ENCODE measurements at regions not wholly inside any gene's neighbourhood (a gene's known extent, or its start where the extent isn't known, plus 50 kb on each side); places are given as distances from the start of the nearest gene placed in this dataset.

DNA sequence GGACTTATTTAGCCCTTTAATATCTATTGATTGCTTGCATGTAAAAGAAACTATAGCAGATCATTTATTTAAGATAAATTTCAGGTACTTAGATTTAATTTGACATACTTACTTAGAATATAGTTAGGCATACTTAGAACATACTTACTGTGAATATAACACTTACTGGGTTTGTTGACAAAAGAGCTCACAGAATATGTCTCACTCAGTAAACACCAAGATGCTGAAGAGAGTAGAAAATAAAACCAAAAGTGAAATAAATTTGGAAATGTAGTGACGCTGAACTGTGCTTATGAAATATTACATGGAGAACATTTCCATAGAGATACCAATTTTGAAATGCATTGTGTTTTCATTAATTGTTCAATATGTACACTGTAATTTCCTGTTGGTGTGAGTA lies 615.4 kb upstream of the MAN1A1 start:
- Histone ChIP-seq H3K27ac (no peak overlapping the region), H3K27me3 (no peaks in the 10 kb centered on the region), H3K4me1 (ENCODE audit: low read depth) (no peaks in the 10 kb centered on the region), H3K36me3 (no peaks in the 10 kb centered on the region), H3K4me3 (no peak overlapping the region), H3K9me3 (ENCODE audit: low read depth) (no peaks in the 10 kb centered on the region)
- no peak for DNase-seq (ENCODE audit: low read depth in 1 of 2, low spot score in 1 of 2)
- TF ChIP-seq, protein P1, sequence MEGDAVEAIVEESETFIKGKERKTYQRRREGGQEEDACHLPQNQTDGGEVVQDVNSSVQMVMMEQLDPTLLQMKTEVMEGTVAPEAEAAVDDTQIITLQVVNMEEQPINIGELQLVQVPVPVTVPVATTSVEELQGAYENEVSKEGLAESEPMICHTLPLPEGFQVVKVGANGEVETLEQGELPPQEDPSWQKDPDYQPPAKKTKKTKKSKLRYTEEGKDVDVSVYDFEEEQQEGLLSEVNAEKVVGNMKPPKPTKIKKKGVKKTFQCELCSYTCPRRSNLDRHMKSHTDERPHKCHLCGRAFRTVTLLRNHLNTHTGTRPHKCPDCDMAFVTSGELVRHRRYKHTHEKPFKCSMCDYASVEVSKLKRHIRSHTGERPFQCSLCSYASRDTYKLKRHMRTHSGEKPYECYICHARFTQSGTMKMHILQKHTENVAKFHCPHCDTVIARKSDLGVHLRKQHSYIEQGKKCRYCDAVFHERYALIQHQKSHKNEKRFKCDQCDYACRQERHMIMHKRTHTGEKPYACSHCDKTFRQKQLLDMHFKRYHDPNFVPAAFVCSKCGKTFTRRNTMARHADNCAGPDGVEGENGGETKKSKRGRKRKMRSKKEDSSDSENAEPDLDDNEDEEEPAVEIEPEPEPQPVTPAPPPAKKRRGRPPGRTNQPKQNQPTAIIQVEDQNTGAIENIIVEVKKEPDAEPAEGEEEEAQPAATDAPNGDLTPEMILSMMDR (IDR thresholded peaks at IDR 0.05; ENCODE audit: low read depth, low read length) = no peak

DNA sequence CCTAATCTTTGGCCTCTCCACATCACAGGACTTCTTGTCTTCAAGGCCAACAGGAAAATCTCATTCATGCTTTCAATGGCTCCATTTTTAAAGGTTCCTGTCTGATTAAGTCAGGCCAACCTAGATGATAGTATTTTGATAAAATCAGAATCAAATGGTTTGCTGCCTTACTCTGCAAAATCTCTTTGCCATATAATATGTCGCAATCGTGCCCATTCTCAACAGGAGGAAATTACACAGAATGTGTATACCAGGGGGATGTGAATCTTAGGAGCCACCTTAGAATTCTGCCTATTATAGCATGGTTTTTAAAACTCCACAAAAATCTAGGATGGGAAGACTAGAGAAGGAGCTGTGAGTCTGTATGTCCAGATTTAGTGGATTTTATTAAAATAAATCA lies 612.9 kb upstream of the MAN1A1 start:
- H3K27ac ChIP-seq = no peak overlapping the region
- no peaks in the 10 kb centered on the region for H3K27me3 ChIP-seq
- no peaks in the 10 kb centered on the region for H3K9me3 ChIP-seq (ENCODE audit: low read depth)
- DNase-seq (ENCODE audit: low read depth in 1 of 2, low spot score in 1 of 2) = no peak
- H3K4me3 ChIP-seq = no peak overlapping the region
- TF ChIP-seq, protein P1 (IDR thresholded peaks at IDR 0.05; ENCODE audit: low read depth, low read length) = no peak
- no peaks in the 10 kb centered on the region for H3K4me1 ChIP-seq (ENCODE audit: low read depth)
- no peaks in the 10 kb centered on the region for H3K36me3 ChIP-seq

DNA sequence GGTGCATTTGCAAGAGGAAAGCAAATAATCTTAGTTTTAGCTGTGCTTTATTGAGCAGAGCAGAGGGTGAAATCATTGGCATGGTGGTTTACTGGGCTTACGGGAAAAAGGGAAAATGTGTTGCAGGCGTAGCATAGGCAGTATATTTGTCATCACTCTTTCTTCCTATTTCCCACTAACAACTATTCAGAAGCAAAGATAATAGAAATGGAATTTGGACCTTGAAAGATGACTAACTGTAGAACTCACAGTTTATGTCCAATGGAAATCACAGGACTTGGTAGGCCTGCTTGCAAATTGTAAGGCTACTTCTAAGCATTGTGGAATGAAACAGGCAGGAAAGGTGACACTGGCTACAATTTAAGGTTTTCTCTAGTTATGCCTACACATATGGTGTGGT lies 611.9 kb upstream of the MAN1A1 start:
- Histone ChIP-seq H3K36me3 (no peaks in the 10 kb centered on the region), H3K4me3 (no peak overlapping the region), H3K9me3 (ENCODE audit: low read depth) (no peaks in the 10 kb centered on the region), H3K27me3 (no peaks in the 10 kb centered on the region), H3K27ac (no peak overlapping the region), H3K4me1 (ENCODE audit: low read depth) (no peaks in the 10 kb centered on the region)
- no peak for DNase-seq (ENCODE audit: low read depth in 1 of 2, low spot score in 1 of 2)
- TF ChIP-seq, protein P1 (IDR thresholded peaks at IDR 0.05; ENCODE audit: low read depth, low read length) = no peak

DNA sequence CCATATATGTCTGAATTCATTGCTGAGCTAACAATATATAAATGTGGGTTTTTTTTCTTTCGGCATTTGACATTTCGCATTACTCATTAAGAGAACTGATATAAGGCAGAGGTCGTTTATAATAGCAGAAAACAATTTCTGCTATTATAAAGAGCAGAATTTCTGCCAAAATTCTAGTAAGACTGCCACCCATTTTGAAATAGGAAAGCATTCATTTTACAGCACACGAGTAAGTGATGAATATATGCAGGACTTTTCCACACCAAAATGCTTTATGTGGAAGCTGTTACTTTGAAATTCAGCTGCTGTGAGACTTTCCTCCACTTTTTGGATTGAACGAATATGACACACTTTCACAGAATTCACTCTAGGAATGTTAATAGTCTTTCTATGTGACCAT lies 610.9 kb upstream of the MAN1A1 start:
- Histone ChIP-seq H3K27ac (no peak overlapping the region), H3K27me3 (no peaks in the 10 kb centered on the region), H3K36me3 (no peaks in the 10 kb centered on the region), H3K4me3 (no peak overlapping the region), H3K4me1 (ENCODE audit: low read depth) (no peaks in the 10 kb centered on the region), H3K9me3 (ENCODE audit: low read depth) (no peaks in the 10 kb centered on the region)
- TF ChIP-seq, protein P1 (IDR thresholded peaks at IDR 0.05; ENCODE audit: low read depth, low read length) = no peak
- no peak for DNase-seq (ENCODE audit: low read depth in 1 of 2, low spot score in 1 of 2)

DNA sequence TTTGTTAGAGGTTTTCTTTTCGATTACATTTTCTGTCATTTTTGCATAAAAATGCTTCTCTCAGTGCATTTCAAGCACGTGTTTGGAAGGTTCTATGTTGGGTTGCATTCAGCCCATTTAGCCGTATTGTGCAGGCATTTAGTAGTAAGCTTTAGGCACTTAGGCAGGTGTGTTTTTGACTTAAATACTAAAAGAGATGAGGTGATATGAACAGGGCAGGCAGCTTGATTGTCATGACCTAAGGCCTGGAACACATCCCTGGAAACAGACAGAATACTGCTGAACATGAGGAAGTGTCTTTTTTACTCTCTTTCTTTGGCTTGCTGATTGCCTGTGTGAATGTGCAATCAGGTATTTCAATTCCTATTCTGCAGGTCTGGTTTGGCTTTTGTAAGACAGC lies 610.5 kb upstream of the MAN1A1 start:
- H3K4me3 ChIP-seq = no peak overlapping the region
- DNase-seq (ENCODE audit: low read depth in 1 of 2, low spot score in 1 of 2) = no peak
- TF ChIP-seq, protein P1 (IDR thresholded peaks at IDR 0.05; ENCODE audit: low read depth, low read length) = no peak

DNA sequence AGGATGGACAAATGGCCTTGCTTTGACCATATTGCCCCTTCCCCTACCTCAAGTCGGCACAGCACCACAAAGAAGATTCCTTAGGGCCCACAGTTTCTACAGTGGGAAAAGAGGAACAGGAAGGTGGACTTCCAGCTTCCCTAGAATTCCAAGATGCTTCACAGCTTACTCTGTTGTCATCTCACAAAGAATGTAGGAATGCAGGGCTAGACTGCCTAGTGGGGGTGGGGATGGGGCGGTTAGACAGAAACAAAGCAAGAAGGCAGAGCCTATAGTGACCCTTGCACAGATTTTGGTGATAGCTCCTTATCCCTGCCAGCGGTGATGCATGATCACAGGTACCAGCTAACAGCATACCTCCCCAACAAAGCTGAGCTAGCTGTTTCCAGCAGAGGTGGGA lies 607.6 kb upstream of the MAN1A1 start:
- TF ChIP-seq, protein P1 (IDR thresholded peaks at IDR 0.05; ENCODE audit: low read depth, low read length) = no peak
- Histone ChIP-seq H3K4me3 (no peak overlapping the region), H3K36me3 (no peaks in the 10 kb centered on the region), H3K9me3 (ENCODE audit: low read depth) (no peaks in the 10 kb centered on the region), H3K27me3 (no peaks in the 10 kb centered on the region), H3K27ac (no peak overlapping the region), H3K4me1 (ENCODE audit: low read depth) (no peaks in the 10 kb centered on the region)
- DNase-seq (ENCODE audit: low read depth in 1 of 2, low spot score in 1 of 2) = no peak

More for the DNA sequence above, 610.5 kb upstream of the MAN1A1 start:
- no peaks in the 10 kb centered on the region for H3K4me1 ChIP-seq (ENCODE audit: low read depth)
- H3K36me3 ChIP-seq = no peaks in the 10 kb centered on the region
- no peaks in the 10 kb centered on the region for H3K9me3 ChIP-seq (ENCODE audit: low read depth)
- no peak overlapping the region for H3K27ac ChIP-seq
- no peaks in the 10 kb centered on the region for H3K27me3 ChIP-seq

Data from cardiac muscle cell (in vitro differentiated cells and primary cell).